ENCODE measurements at regions not wholly inside any gene's neighbourhood (a gene's known extent, or its start where the extent isn't known, plus 50 kb on each side); places are given as distances from the start of the nearest gene placed in this dataset.

- no peak for DNase-seq (ENCODE audit: extremely low spot score)
- no peaks in the 10 kb centered on the region for H3K36me3 ChIP-seq
- peaks cover 0 to 20% (median 3%) of the 10 kb centered on the region in 4 donors for H3K9me3 ChIP-seq
- TF ChIP-seq EP300 (IDR thresholded peaks at IDR 0.05) (no peak), POLR2AphosphoS5 (IDR thresholded peaks at IDR 0.05) (no peak), POLR2A (IDR thresholded peaks at IDR 0.05; ENCODE audit: low read depth) (no peak)
- TF ChIP-seq, protein P1, sequence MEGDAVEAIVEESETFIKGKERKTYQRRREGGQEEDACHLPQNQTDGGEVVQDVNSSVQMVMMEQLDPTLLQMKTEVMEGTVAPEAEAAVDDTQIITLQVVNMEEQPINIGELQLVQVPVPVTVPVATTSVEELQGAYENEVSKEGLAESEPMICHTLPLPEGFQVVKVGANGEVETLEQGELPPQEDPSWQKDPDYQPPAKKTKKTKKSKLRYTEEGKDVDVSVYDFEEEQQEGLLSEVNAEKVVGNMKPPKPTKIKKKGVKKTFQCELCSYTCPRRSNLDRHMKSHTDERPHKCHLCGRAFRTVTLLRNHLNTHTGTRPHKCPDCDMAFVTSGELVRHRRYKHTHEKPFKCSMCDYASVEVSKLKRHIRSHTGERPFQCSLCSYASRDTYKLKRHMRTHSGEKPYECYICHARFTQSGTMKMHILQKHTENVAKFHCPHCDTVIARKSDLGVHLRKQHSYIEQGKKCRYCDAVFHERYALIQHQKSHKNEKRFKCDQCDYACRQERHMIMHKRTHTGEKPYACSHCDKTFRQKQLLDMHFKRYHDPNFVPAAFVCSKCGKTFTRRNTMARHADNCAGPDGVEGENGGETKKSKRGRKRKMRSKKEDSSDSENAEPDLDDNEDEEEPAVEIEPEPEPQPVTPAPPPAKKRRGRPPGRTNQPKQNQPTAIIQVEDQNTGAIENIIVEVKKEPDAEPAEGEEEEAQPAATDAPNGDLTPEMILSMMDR (IDR thresholded peaks at IDR 0.05), result no peak
- H3K4me1 ChIP-seq, result no peaks in the 10 kb centered on the region
- intact Hi-C loops (cut with DNase I), result no loop called here
- peaks cover 0 to 17% (median 0%) of the 10 kb centered on the region in 4 donors for H3K27me3 ChIP-seq
- WGBS, result 92% methylated on average over 10 of the region's 10 CpGs
- H3K27ac ChIP-seq (replicated peaks in 1 of 4), result no peak overlapping the region
- no peak overlapping the region for H3K4me3 ChIP-seq
Observed at GRCh38 chr14:96723946-96724345, 73.2 kb upstream of the VRK1 start.

GRCh38 chr14:96725232-96725631 lies 72.0 kb upstream of the VRK1 start:
- Histone ChIP-seq H3K27ac (replicated peaks in 1 of 4) (no peak overlapping the region), H3K4me1 (no peaks in the 10 kb centered on the region), H3K4me3 (no peak overlapping the region), H3K36me3 (no peaks in the 10 kb centered on the region), H3K27me3 (peaks cover 0 to 17% (median 0%) of the 10 kb centered on the region in 4 donors), H3K9me3 (peaks cover 0 to 20% (median 3%) of the 10 kb centered on the region in 4 donors)
- no peak for DNase-seq (ENCODE audit: extremely low spot score)
- intact Hi-C loops (cut with DNase I), result no loop called here
- TF ChIP-seq EP300 (IDR thresholded peaks at IDR 0.05) (no peak), POLR2AphosphoS5 (IDR thresholded peaks at IDR 0.05) (no peak), POLR2A (IDR thresholded peaks at IDR 0.05; ENCODE audit: low read depth) (no peak)
- TF ChIP-seq, protein P1 (IDR thresholded peaks at IDR 0.05), result no peak
- 89% methylated on average over 8 of the region's 8 CpGs for WGBS

DNA sequence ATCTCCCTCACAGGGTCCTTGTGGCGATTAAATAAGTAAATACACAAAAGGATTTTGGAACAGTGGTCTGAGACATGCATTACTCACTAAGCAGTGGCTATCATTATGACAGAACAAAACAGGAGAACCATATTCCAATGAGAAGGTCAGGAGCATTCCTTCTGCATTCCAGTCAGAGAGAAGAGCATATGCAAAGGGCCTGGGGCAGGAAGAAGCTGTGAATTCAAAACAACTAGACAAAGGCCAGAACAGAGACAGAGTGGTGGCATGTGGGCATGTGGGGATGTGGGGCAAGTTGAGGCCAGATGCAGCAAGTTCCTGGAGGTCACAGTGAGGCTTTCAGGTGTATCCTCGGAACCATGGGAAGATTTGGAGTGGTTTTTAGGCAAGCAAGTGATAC lies 70.1 kb upstream of the VRK1 start:
- H3K36me3 ChIP-seq, result no peaks in the 10 kb centered on the region
- peaks cover 0 to 17% (median 0%) of the 10 kb centered on the region in 4 donors for H3K27me3 ChIP-seq
- no peak overlapping the region for H3K27ac ChIP-seq (replicated peaks in 1 of 4)
- DNase-seq (ENCODE audit: extremely low spot score), result no peak
- peaks cover 0 to 20% (median 3%) of the 10 kb centered on the region in 4 donors for H3K9me3 ChIP-seq
- intact Hi-C loops (cut with DNase I), result no loop called here
- 94% methylated on average over 2 of the region's 2 CpGs for WGBS
- no peak overlapping the region for H3K4me3 ChIP-seq
- TF ChIP-seq POLR2A (IDR thresholded peaks at IDR 0.05; ENCODE audit: low read depth) (no peak), EP300 (IDR thresholded peaks at IDR 0.05) (no peak), POLR2AphosphoS5 (IDR thresholded peaks at IDR 0.05) (no peak)
- TF ChIP-seq, protein P1 (IDR thresholded peaks at IDR 0.05), result no peak
- no peaks in the 10 kb centered on the region for H3K4me1 ChIP-seq

DNA sequence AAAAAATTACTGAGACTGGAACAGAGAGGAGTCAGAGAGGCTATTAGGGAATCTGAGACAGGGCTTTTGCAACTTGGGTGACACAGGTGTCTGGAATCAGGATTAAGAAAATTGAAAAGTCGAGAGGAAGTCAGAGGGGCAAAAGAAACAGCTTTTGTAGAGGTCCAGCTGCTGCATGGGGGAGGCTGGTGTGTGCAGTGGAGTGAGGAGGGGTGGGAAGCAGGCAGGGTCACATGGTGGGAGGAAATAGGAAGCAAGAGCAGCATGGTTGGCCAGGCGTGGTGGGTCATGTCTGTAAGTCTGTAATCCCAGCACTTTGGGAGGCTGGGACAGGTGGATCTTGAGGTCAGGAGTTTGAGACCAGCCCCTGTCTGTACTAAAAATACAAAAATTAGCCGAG lies 69.7 kb upstream of the VRK1 start:
- 60% methylated on average over 3 of the region's 3 CpGs for WGBS
- Histone ChIP-seq H3K9me3 (peaks cover 0 to 20% (median 3%) of the 10 kb centered on the region in 4 donors), H3K27ac (replicated peaks in 1 of 4) (no peak overlapping the region), H3K27me3 (peaks cover 0 to 17% (median 0%) of the 10 kb centered on the region in 4 donors), H3K4me1 (no peaks in the 10 kb centered on the region), H3K36me3 (no peaks in the 10 kb centered on the region), H3K4me3 (no peak overlapping the region)
- TF ChIP-seq, protein P1 (IDR thresholded peaks at IDR 0.05), result no peak
- TF ChIP-seq EP300 (IDR thresholded peaks at IDR 0.05) (no peak), POLR2AphosphoS5 (IDR thresholded peaks at IDR 0.05) (no peak), POLR2A (IDR thresholded peaks at IDR 0.05; ENCODE audit: low read depth) (no peak)
- DNase-seq (ENCODE audit: extremely low spot score), result no peak
- intact Hi-C loops (cut with DNase I), result no loop called here
